AG20443 (cell line): ENCODE measurements at regions not wholly inside any gene's neighbourhood (a gene's known extent, or its start where the extent isn't known, plus 50 kb on each side); places are given as distances from the start of the nearest gene placed in this dataset.

Source experiments
- DNase-seq: peaks from one replicate; pipeline ENCODE4 v3.0.0; 2012; ENCODE audit warnings: low spot score, mixed read lengths

DNA sequence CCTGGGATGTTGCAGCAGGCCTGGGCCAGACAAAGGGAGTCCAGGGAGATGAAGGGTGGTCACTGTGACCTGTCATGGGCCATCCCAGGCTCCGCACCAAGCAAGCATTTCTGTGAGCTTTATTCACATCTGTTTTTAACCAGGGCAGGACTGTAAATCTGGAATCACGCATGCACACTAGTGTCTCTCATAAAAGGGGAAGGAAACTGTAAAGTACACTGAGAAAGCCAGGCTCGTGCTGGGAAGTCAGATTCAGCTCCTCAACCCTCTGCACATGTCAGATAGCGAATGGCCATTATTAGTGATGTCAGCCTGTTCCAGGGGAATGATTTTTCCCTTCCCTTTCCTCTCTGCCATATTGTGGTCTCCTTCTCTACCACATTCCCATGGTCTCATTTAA, 818.6 kb upstream of the RAB6C start:
- DNase-seq: no peak

DNA sequence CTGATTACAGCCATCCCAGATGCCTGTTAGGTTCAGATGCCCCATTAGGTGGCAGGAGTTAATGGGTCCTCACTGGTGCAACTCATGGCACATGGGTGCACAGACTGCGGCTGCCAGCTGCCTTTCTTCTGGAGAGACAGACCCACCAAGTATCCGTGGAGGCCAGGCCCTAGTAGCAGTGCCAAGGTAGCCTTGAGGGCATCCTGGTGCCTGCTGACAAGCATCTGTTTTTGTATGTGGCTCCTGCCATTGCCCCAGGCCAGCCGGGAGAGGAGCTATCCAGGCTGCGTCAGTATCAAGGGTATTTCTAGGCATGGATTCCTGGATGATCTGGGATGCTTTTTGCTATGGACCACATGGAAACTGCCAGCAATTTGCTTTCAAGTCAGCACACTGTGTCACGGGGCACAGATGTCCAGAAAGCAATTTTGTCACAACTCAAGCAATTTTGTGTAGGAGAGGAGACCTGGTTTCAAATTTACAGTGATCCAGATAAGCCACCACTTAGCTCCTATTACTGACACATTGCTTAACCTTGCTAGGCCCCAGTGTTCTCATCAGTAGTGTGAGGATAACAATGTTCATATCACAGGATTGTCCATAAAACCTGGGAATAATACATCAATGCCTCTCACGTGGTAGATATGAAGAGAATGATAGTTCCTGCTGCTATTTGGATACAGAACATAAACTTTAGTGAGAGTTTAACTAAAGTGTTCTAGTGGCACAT, 815.1 kb upstream of the RAB6C start:
- no peak for DNase-seq

DNA sequence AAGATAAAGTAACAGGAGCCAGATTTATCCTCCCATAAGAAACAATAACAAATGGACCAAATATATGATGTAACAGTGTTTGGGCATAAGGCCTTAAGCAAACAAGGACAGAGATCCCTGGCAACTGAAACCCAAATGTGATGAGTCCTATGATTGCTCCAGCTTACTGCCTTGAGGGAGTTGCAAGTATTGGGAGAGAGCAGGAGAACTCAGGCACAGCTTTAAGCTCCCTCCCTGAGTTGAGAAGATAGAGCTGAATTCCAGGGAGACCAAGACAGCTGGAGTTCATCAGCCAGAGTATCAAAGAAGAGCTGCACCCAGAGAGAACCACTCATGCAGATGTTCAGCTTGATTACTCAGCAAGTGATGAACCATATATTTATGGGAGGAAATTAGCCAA, 814.5 kb upstream of the RAB6C start:
- DNase-seq: no peak

DNA sequence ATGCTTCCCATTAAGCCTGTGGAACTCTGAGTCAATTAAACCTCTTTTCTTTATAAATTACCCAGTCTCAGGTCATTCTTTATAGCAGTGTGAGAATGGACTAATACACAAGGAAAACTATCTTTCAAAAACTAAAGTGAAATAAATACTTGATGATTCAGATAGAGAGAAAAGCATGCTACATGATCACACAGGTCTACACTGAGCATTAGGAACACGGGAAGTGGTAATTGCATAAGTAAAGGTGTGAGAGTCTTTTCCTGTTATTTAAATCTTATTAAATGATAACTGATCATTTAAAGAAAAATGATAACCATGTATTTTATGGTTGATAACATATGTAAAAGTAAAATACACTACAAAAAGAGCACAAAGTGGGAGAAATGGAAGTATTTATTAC, 812.0 kb upstream of the RAB6C start:
- DNase-seq: no peak

DNA sequence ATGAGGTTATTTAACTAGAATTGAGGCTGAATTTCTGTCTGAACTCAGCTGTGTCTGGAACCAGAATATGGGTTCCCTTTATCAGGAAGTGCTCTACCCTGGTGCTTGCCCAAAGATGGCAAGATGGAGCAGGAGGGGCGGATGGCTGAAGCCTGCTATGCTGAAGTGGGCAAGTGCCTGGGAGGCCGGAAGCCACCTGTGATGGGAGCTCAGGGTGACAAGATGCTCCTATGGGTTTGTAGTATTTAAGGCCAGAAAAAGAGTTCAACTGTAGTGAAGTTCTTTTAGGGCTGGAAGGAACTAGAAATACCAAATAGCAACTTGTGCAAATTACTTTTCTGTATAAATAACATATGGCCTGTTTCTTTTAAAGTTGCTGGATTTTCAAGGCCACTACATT, 808.9 kb upstream of the RAB6C start:
- no peak for DNase-seq

DNA sequence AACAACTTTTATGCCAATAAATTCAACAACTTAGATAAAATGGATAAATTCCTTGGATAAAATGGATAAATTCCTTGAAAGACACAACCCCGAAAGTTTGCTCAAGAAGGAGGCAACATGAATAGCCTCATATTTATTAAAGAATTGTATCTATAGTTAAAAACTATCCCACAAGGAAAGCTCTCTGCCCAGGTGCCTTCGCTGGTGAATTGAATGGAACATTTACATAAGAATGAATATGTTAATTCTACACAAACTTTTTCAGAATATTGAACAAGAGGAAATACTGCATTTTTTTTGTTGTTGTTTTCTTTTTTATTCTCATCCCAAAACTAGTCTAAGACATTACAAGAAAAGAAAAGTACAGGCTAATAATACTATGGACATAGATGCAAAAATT, 805.3 kb upstream of the RAB6C start:
- no peak for DNase-seq

DNA sequence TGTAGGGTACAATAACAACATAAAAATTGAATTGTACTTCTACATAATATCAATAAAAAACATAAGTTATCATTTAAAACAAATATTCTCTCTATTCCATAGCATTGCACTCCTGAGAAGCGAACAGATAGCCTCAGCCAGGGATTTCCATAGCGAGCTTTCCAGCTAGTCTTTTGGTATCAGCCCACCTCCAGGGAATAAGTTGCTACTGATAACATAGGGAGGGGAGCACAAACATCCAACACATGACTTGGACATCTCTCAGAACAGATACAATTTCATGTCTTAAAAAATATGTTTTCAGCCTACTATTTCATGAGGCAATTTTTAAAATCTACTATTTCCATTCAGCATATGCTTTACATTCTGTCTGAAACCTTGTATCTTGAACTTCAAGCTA, 804.4 kb upstream of the RAB6C start:
- no peak for DNase-seq

DNA sequence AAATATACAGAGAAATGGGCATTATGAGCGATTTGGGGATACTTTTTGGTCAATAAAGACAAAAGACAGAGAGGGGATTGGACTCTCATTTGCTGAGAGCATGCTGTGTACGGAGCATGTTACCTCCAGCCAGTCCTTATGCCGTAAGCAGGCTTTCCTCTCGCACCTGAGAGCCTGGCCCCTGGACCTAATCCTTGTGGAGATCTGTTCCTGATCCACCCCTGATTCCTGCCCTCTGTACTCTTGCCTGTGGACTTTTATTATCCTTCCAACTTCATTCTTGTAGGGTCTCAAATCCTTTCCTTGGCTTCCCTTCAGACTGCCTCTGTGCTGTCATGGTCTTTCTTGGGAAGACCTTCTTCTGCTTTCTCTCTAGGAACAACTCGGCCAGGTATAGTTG, 803.1 kb upstream of the RAB6C start:
- no peak for DNase-seq

DNA sequence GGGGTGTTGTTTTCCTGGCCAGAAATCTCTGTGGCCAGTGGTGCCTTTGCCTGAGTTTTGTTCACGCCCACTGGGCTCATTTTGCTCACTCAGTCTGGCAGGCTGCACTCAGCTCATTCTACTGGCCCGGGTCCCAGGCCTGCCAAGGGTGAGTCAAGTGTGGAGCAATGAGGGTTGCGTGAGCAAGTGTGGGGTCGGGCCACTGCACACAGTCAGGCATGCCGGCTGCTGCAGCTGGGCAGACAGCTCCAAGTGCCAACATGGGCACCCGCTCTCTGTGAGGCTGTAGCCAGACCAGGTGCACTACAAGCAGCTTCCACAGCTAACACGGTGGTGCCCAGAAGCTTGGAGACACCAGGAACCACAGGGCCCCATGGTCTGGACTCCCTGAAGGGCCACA, 801.1 kb upstream of the RAB6C start:
- no peak for DNase-seq

DNA sequence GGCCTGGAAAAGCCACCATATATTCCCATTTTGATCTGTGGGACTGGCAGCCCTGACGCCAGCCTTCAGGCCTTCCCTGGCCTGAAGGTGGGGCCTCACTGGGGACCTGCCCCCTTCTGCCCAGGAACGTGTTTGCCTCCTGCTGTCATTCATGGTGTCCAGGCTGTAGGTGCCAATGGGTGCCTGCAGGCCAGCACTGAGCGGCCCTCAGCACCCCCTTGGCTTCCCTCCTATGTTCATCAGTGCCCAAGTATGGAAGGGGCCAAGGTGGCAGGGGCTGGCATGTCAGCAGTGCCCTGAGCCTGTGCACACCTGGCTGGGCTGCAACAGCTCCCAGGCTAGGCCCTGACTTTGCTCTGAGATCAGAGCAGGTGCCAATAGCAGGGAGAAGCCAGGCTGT, 800.3 kb upstream of the RAB6C start:
- DNase-seq: no peak

DNA sequence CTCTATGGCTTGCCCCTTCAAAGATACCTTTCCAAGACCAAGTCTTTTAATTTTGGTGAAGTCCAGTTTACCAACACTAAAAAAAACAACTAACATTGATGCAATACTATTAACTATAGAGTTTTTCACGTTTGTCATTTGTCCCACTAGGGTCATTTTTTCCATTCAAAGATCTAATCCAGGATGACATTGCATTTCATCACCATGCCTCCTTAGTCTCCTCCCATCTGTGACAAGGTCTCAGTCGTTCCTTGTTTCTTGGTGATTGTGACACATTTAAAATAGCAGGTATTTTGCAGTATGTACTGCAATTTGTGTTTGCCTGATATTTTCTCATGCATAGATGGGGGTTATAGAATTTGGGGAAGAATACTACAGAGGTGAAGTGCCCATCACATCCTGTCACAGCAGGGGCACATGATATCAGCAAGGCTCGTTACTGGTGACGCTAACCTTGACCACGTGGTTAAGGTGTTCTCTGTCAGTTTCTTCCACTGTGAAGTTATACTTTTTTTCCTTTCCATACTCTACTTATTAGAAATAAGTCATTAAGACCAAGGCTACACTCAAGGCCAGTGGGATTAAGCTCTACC, 799.2 kb upstream of the RAB6C start:
- DNase-seq: no peak

DNA sequence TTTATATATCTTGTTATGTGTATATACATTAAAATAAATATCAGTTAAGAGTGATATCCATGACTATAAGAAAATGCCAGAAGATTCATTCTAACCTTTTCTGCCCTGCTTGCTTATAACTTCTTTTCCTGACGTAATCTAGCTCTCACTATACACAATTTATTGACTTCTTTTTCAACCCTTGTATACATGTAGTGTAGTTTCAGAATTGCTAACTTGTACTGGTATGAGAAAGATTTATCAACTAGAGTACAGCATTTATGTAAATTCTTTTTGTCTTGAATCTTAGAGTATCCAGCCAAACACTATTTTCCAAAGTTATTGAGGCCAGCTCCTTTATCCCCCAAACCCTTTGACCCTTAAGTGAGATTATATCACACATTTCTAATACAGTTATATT, 798.0 kb upstream of the RAB6C start:
- no peak for DNase-seq

DNA sequence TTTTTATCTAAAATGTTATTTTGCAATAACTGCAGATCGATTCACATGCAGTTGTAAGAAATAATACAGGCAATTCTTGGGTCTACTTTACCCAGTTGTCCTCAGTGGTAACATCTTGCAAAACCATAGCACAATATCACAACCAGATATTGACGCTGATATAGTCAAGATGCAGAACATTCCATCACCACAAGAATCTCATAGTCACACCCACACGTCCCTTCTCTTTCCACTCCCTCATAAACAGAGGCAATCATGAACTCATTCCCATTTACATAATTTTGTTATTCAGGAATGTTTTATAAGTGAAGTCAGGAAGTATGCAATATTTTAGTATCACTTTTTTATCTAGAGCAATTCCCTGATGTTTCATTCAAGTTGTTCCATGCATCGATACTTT, 797.5 kb upstream of the RAB6C start:
- DNase-seq: no peak

DNA sequence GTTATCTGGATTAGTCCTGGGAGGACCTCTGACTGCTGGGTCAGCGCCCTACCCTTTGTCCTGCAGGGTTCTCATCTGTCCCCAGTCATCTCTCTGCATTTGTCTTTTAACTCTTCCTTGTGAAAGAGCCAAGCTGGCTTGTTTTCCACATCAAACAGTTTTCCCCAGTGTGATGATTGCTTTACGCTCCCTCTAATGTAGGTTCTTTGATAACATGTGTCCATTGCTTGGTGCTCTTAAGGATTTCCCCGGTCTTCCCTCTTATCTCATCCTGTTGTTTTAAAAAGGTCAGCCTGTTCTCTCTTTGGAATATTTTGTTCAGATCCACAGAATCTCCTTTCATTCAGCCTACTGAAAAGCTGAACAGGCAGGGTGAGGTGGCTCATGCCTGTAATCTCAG, 792.1 kb upstream of the RAB6C start:
- no peak for DNase-seq

DNA sequence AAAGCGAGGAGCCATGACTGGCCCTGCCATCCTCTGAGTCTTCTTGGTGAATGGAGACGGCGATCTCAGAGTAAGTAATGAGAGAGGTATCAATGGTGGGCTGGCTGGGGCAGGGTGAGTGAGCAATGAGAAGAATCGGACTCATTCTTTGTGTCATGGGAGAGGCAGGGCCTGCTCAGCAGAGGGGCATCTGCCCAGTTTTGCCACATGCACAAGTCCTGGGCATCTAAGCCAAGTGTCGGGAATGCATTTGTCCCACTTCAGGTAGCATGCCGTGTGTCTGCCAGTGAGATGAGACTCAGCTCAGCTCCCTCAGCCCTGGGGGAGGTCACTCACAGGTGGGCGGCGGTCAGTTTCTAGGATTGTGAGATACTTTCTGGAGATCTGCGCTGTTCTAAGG, 791.0 kb upstream of the RAB6C start:
- no peak for DNase-seq

DNA sequence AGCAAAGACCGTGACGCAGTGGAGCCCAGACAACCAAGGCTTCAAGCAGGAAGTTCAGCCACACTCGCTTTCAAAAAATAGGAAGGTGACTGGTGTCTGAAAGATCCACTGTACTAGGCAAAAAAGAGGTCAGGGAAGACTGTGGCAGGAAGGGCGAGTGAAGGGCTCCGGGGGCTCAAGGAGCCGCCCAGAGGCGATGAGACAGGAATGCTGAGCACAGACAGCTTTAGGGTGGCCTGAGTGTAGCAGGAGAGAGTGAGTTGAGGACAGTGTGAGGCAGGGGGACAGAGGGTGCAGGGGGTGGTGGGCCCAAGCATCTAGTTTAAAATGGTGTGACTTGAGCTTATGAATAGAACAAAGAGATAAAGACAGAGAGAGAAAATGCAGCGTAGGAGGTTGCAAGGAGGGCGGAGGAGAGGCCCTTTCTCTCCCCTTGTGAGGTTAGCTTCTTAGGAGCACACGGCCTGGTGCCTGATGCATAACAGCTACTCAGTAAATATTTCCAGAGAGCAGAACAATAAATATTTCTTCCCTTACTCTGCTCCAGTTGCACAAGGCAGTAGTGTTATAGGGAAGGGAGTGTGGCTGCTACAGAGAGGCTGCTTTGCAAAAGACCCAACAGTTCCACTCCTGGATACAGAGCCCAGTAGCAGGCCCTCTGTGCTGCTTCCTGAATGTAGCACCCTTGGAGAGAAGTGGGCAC, 789.7 kb upstream of the RAB6C start:
- DNase-seq: no peak

DNA sequence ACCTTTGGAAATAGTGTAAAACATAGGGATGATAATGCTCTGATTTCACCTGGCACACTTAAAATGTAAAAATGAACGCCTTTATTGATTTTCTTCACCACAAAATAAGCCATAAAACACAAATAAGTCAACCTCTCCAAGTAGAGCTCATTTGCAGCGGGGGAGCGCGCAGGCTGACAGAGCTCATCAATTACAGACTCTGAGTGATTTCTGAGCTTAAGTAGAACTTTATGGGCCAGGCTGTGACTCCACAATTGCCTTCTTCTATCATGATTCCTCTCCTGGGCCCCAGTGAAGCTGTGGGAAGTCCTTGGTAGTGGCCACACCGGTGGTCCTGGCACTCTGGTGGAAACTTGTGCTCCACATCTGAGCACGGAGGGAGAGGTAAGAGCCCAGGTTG, 789.0 kb upstream of the RAB6C start:
- no peak for DNase-seq

DNA sequence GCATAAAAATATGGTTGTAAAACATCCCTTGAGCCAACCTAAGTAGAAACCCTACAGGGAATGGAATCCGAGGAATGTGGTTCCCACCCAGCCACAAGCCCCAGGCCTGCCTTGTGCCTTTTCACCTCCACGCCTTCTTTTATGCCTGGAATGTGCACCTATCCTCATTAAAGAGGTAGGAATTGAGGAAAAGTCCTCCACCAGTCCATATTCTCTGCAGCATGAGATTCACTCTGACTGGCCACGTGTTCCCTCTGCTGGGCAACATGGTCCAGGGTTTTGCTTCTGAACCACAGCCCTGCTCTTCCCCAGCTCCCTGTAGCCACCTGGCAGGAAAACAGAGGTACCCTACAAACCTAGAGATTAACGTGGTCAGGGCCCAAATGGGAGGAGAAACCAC, 787.9 kb upstream of the RAB6C start:
- no peak for DNase-seq

DNA sequence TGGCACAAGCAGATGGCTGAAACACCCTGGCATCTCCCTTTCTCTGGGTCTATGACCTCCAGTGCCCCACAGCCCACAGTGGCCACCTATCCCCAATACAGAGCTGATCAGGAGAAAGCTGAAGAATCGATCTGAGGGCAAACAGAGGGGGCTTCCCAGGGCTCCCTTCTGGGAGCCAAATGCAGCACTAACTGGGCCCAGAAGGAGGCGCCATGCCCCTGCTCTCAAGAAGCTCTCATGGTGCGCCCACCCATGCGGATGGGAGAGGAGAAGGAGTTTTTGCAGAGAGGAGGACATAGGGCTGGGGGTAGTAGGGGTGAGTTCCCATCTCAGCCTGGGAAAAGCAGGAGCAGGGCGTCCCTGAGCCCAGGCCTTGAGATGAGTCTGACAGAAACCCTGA, 787.3 kb upstream of the RAB6C start:
- no peak for DNase-seq

DNA sequence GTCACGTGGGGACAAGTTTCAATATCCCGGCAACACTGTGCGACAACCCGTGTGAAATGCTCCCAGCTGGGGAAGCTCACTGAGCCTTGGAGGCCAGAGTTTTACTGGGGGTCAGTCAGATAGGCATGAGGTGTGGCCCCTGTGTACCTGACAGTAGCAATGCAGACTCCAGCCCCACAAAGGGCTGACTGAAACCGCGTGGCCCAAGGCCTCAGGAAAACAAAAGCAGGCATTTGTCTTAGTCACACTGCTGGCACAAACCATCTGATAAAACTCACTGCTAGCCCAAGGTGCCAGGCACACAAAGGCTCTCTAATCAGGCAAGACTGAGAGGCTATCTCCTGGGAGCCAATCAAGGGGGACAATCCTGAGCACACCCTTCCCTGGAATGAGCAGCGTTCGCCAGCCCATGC, 786.6 kb upstream of the RAB6C start:
- DNase-seq: no peak

DNA sequence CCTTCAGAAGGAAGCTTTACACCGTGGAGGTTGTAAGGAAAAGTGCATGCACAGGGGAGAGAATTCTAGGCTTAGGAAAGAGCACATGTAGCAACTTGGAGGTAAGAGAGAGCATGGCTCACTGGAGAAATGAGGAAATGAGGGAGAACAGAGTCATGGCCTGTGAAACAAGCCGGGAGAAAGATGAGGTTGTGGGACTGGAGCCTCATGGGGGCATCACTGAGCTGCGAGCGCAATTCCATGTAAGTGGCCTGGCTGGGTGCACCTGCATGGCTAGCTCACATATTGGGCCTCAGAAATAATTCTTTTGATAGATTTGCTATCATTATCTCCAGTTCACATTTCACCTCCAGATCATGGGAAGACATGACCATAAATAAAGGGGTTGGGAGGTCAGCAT, 785.5 kb upstream of the RAB6C start:
- DNase-seq: no peak

DNA sequence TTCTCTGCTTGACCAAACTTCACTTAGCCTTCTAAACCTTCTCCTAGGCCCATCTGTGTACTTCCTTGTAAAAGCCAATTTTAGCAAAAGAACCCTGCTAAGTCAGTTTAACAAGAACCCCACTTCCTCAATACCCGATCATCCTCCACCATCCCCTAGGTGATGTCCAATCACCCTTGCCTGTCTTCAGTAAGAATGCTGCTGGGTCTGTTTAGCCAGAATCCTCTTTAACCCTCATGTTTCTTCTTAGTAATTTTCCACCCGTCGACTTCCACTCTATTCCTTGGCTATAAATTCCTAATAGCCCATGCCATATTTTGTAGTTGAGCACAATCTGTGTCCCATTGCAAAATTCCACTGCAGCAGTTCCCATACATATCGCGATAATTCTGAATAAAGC, 780.0 kb upstream of the RAB6C start:
- DNase-seq: no peak

DNA sequence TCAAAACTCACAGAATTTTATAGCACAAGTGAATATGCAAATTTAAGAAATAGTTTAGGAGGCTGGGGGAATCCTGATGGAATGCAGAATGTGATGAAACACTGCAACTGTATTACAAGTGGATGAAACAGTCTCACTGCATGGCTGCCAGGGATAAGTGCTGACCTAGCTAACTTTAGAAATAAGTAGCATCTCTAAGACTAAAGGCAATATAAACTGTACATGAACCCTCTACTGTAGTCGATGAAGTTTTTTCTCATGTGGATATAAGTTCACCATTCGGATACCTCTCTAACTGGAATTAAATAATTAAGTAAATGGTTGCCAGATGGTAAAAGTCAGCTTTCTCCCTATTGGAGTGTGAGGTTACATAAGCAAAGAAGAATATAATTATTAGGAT, 777.8 kb upstream of the RAB6C start:
- no peak for DNase-seq

DNA sequence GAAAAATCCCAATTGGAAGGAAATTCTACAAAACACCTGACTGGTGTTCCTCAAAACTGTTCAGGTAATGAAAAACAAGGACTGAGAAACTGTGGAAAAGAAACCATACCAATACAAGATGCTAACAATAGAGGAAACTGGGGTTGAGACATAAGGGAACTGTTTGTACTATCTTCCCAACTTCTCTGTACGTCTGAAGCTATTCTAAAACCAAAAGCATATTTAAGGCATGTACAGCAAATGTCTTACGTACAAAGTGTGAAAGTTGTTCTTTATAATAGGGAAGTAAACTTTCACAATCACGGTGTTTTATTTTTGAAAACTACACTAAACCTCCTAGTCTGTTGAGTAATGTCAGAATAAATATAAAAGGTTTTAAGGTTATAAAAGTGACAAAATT, 776.1 kb upstream of the RAB6C start:
- no peak for DNase-seq
